Endothelial cell (in vitro differentiated cells): ENCODE measurements at regions not wholly inside any gene's neighbourhood (a gene's known extent, or its start where the extent isn't known, plus 50 kb on each side); places are given as distances from the start of the nearest gene placed in this dataset.

Experiments used
- DNase-seq: peaks from one replicate; pipeline ENCODE4 v3.0.0; 2021; ENCODE audit warnings: low spot score
- H3K27ac Mint-ChIP-seq: one replicate; pipeline ENCODE4 v1.8.0; 2021; ENCODE audit warnings: mixed read lengths, inconsistent platforms; ENCODE audit not compliant: unreplicated experiment
- H3K27me3 Mint-ChIP-seq: one replicate; pipeline ENCODE4 v1.8.0; 2021; ENCODE audit warnings: mild to moderate bottlenecking, moderate library complexity, mixed read lengths, inconsistent platforms; ENCODE audit not compliant: unreplicated experiment
- H3K36me3 Mint-ChIP-seq: one replicate; pipeline ENCODE4 v1.8.0; 2021; ENCODE audit warnings: mild to moderate bottlenecking, low read depth, mixed read lengths, inconsistent platforms; ENCODE audit not compliant: unreplicated experiment
- H3K4me1 Mint-ChIP-seq: one replicate; pipeline ENCODE4 v1.8.0; 2021; ENCODE audit warnings: mild to moderate bottlenecking, mixed read lengths, inconsistent platforms; ENCODE audit not compliant: unreplicated experiment
- H3K4me3 Mint-ChIP-seq: one replicate; pipeline ENCODE4 v1.8.0; 2021; ENCODE audit warnings: mild to moderate bottlenecking, mixed read lengths, inconsistent platforms; ENCODE audit not compliant: unreplicated experiment
- H3K9me3 Mint-ChIP-seq: one replicate; pipeline ENCODE4 v1.8.0; 2021; ENCODE audit warnings: mixed read lengths, inconsistent platforms; ENCODE audit not compliant: unreplicated experiment
- CTCF ChIP-seq: fragments of 200-600 bp; sonication (generic); IDR thresholded peaks from one replicate; pipeline ENCODE4 v1.5.0; 2021; ENCODE audit warnings: antibody characterized with exemption; ENCODE audit not compliant: unreplicated experiment

- Mint-ChIP-seq H3K4me3 (no peak overlapping the region), H3K36me3 (no peaks in the 10 kb centered on the region)
These were observed 1004.9 kb upstream of the NRXN1 start for GRCh38 chr2:52036853-52037252.

GRCh38 chr2:52036024-52036423 is 1004.1 kb upstream of the NRXN1 start:
- Mint-ChIP-seq H3K4me1 (no peaks in the 10 kb centered on the region), H3K27ac (no peak overlapping the region), H3K9me3 (no peaks in the 10 kb centered on the region)

More at GRCh38 chr2:52036853-52037252, 1004.9 kb upstream of the NRXN1 start:
- Mint-ChIP-seq H3K27me3 (no peaks in the 10 kb centered on the region), H3K27ac (no peak overlapping the region), H3K4me1 (no peaks in the 10 kb centered on the region), H3K9me3 (no peaks in the 10 kb centered on the region)
- no peak for TF ChIP-seq CTCF
- DNase-seq: no peak

GRCh38 chr2:52035391-52035790 is 1003.5 kb upstream of the NRXN1 start:
- Mint-ChIP-seq H3K27ac (no peak overlapping the region), H3K36me3 (no peaks in the 10 kb centered on the region), H3K4me1 (no peaks in the 10 kb centered on the region), H3K9me3 (no peaks in the 10 kb centered on the region), H3K27me3 (no peaks in the 10 kb centered on the region), H3K4me3 (no peak overlapping the region)
- TF ChIP-seq CTCF: no peak
- DNase-seq: no peak

More at GRCh38 chr2:52036024-52036423, 1004.1 kb upstream of the NRXN1 start:
- H3K27me3 Mint-ChIP-seq: no peaks in the 10 kb centered on the region
- no peak for DNase-seq
- no peak overlapping the region for H3K4me3 Mint-ChIP-seq
- H3K36me3 Mint-ChIP-seq: no peaks in the 10 kb centered on the region
- TF ChIP-seq CTCF: no peak

- Mint-ChIP-seq H3K9me3 (no peaks in the 10 kb centered on the region), H3K27me3 (no peaks in the 10 kb centered on the region), H3K36me3 (no peaks in the 10 kb centered on the region), H3K4me1 (no peaks in the 10 kb centered on the region), H3K27ac (no peak overlapping the region), H3K4me3 (no peak overlapping the region)
- TF ChIP-seq CTCF: no peak
- DNase-seq: no peak
These were observed 1002.8 kb upstream of the NRXN1 start for GRCh38 chr2:52034706-52035105.

GRCh38 chr2:52022006-52022405 is 990.1 kb upstream of the NRXN1 start:
- TF ChIP-seq CTCF: no peak
- no peak for DNase-seq
- H3K9me3 Mint-ChIP-seq: no peaks in the 10 kb centered on the region
- H3K4me3 Mint-ChIP-seq: no peak overlapping the region
- H3K4me1 Mint-ChIP-seq: no peaks in the 10 kb centered on the region
- H3K27me3 Mint-ChIP-seq: peaks cover 6% of the 10 kb centered on the region
- H3K27ac Mint-ChIP-seq: no peak overlapping the region
- no peaks in the 10 kb centered on the region for H3K36me3 Mint-ChIP-seq
